COLO829 (cell line): ENCODE measurements at regions not wholly inside any gene's neighbourhood (a gene's known extent, or its start where the extent isn't known, plus 50 kb on each side); places are given as distances from the start of the nearest gene placed in this dataset.
"Not testable (repeated sequence)": the region's sequence is repeated elsewhere in the genome, so short reads cannot be mapped to it uniquely, and the experiment has no call there.

Source experiments
- DNase-seq: peaks from one replicate; pipeline ENCODE4 v3.0.0; 2012; ENCODE audit warnings: low spot score

DNA sequence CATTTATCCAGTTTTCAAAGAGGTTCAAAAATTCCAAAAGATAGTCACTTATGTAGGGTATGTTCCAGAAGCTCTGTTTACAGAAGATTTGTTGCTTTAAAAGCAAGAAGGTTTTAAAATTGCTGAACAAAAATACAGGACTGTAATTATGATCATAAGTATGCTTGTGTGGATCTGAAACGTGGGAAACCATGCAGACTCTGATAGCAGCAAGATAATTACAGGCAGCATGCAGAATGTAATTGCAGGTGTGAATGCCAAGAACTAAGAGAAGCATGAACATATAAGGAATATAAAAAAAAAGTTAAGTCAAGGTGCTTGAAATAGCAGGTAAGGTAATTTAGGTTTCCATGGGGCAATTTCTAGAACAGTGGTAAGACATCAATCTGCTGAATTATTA is 405.7 kb downstream of the ARL4A start:
- no peak for DNase-seq

DNA sequence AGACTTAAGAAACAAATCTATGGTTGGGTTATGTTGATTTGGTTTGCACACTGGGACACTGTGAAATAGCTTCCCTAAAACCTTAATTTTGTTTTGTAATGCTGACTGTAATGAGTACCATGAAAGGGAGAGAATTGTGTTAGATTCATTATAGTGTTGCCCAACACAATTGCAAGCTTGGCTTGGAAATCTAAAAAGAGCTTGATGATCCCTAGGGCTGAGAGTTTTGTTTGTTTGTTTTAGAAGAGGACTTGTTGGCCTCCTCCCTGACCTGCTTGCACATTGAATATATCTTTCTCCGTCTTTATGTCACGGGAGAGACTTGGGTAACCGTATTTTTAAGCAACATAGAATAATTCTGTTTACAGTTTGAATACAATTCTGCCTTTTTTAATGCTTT is 410.1 kb downstream of the ARL4A start:
- no peak for DNase-seq

DNA sequence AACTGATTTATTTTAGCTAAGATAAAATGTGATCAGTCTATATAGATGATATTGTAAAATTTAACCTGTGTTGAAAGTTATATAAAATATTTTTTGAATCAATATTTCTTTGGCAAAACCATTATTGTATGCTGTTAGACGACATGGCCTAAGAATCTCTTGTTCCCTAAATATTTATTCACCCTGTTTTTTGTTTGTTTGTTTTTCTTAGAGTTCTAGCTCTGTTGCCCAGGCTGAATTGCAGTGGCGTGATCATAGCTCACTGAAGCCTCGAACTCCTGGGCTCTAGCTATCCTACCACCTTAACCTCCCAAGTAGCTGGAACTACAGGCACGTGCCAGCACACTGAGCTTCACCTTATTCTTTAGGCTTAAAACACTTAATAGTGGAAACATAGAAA is 410.7 kb downstream of the ARL4A start:
- DNase-seq = no peak

DNA sequence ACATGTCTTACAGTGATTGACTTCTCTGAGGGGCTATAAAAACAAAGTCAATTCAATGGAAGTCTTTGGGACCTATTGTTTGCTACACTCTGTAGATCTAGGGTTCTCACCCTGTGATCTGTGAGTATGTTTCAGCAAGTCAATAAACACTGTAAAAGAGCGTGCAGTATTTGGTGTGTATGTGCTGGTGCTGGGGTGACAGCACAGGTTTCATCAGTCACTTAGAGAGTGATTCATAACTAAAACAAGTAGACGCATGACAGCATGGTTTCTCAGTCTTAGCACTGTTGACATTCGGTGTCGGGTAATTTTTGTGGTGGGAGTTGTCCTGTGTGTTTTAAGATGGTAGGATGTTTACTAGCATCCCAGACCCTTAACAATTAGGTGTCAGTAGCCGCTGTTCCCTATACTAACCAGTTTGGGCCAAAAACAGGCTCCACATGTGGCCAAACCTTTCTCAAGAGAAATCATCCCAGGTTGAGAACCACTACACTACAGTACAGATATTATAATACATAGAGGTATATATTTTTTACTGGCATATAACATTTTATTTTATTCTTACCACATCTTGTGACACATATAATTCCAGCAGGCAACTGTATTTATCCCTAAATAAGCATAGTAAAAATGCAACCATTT is 411.8 kb downstream of the ARL4A start:
- DNase-seq = no peak

DNA sequence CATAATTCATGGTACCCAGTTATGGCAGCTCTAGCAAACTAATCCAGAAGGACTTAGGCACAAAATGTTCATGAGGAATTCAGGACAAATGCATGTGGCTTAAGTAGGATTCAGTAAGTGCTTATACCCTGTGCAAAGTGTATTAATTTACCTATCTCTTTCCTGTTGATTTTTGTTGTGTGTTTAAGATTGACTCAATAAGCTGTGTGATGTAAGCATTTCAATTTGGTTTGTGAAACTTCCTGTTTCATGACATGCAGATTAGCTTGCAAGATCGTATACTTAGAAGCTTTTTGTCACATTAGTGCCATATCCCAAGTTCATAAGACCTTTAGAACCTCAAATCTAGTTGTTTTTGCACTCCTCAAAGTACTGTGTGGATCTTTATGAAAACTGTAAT is 416.7 kb downstream of the ARL4A start:
- DNase-seq = no peak

DNA sequence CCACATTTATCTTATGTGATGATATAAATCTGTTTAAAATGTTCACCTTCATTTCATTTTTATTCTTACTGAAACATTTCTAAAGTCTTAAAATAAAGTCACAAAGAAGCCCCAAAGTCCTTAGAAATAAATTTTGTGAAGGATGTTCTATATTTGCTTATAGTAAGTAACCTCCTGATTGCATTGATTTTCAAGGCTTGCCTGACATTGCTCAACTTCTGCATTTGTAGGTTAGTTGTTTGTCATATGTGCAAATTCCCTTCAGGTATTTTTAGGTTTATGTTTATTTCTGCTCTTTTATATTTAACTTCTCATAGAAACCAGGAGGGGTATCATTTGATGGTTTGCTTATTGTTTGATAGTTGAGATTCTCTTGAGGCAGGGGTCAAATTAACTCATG is 417.8 kb downstream of the ARL4A start:
- no peak for DNase-seq

DNA sequence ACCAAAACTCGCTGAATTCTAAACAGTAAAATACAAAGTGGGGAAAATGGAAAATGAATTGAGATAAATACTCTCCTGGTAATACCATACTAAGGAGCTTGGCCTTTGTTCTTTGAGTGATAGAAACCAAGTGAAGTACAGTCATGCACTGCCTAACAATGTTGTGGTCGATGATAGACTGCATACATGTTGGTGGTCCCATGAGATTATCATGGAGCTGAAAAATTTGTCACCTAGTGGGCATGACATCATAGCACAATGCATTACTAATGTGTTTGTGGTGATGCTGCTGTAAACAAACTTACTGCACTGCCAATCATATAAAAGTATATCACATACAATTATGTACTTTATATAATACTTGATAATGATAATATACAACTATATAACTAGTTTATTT is 419.1 kb downstream of the ARL4A start:
- DNase-seq = no peak

DNA sequence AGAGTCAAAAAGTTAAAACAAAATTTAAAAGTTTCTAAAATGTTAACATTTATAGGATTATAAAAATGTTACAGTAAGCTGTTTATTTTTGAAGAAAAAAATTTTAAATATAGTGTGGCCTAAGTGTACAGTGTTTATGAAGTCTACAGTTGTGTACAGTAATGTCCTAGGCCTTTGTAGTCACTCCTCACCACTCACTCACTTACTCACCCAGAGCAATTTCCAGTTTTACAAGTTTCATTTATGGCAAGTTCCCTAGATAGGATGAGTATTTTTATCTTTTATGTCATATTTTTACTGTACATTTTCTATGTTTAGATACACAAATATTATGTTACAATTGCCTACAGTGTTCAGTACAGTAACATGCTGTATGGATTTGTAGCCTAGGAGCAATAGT is 419.9 kb downstream of the ARL4A start:
- no peak for DNase-seq

DNA sequence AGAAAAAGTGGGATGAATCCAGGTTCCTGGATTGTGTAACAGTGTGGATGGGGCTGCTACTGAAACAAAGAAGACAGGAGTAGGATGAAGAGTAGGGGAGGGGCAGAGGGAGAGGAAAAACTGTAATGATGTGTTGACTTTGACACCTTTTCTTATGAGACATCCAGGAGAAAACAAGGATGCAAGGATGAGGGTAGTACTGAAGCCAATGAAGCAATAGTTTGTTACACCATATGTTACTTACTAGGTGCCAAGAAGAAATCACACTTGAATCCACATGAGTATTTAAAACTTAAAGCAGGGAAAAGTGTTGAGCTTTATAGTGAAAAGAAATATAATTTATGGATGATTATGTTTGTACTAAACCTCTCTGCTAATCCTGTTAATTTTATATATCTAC is 420.6 kb downstream of the ARL4A start:
- DNase-seq = no peak

DNA sequence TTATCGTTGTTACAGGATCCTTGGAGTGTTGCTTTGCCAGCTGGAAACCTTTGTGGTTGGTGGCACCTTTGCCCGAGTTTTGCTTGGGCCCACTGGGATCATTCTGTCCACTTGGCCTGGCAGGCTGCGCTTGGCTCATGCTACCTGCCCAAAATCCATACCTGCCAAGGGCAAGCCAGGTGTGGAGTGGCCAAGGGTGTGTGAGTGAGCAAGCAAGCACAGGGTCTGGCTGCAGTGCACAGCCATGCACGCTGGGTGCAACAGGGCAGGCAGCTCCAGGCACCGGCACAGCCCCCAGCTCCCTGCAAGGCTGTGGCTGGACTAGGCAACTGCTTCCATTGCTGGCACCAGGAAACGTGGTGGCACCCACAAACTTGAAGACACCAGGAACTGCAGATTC is 421.8 kb downstream of the ARL4A start:
- DNase-seq = no peak

DNA sequence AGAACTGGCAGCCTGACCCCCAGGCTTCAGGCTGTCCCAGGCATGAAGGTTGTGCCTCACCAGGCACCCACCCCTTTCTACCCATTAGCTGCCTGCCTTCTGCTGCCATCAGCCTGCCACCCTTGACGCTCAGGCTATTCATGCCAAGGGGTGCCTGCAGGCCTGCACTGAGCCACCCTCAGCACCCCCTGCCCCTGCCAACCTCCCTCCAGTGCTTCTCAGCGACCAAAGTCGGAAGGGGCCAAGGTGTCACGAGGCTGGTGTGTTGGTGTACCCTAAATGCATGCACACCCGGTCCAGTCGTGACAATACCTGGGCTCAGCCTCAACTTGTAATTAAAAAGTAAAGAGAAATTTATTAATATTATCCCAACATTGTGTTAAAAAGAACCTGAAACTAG is 422.7 kb downstream of the ARL4A start:
- DNase-seq = no peak

DNA sequence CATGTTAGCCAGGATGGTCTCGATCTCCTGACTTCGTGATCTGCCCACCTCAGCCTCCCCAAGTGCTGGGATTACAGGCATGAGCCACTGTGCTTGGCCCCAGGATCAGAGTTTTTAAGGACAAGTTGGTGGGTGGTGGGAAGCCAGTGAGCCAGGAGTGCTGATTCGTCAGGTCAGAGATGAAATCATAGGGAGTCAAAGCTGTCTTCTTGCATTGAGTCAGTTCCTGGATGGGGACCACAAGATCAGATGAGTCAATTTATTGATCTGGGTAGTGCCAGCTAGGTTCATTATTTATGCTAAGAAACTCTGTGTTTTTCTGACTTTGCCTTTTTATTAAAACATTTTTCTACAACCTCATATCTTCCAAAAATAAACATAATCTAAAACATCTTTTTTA is 423.8 kb downstream of the ARL4A start:
- no peak for DNase-seq

DNA sequence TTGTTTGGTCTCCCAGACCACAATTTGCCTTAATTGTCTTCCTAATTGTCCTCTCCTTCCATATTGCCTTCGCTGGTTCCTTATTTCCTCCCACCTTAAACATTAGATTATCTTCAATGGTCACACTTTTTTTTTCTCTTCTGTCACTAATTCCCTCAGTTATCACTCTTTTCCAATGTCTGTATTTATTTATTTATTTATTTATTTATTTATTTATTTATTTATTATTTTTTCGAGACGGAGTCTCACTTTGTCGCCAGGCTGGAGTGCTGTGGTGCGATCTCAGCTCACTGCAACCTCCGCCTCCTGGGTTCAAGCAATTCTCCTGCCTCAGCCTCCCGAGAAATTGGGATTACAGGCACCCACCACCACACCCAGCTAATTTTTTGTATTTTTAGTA is 426.8 kb downstream of the ARL4A start:
- not testable (repeated sequence) for DNase-seq

DNA sequence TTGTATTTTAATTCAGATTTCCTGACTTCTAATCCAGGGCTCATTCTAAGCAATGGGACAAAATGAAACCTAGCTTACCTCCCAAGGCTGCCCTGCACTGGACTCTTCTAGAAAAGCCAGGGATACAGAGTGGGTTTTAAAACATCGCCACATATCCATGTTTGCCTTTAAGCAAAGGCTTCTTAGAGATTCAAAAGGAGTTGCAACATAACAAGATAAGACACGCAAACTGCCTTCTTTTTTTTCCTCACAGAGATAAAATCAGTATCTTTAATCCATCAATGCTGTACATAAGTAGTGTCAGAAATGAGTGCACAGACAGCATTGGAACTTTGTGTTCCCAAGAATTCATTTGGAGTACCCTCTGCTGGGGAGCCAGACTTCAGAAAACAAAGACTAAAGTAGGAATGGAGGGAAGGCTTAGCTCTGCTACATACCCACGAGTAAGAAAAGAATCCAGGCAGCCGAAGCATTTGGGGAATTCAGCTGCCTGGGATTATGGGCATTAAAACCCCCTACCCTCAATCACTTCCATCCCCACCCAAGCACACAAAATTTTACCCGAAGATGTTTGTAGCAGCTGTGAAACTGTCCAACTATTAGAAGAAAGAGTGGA is 427.8 kb downstream of the ARL4A start:
- no peak for DNase-seq

DNA sequence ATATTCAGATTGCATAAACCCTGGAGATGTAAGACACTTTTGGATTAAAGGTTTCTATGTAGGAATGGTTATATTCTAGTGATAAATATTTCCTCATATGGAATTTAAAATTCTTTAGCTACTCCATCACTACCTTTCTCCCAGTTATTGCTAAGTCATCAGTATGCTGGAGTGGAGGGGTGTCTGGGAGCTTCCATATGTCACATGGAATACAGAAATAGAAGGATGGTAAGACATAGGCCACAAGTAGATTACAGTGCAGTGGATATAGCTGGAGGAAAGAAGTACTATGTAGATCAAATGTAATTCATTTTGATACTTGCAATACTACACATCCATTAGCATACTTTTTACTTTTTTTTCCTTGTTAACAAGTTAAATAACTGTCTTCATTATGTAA is 428.4 kb downstream of the ARL4A start:
- DNase-seq = no peak

DNA sequence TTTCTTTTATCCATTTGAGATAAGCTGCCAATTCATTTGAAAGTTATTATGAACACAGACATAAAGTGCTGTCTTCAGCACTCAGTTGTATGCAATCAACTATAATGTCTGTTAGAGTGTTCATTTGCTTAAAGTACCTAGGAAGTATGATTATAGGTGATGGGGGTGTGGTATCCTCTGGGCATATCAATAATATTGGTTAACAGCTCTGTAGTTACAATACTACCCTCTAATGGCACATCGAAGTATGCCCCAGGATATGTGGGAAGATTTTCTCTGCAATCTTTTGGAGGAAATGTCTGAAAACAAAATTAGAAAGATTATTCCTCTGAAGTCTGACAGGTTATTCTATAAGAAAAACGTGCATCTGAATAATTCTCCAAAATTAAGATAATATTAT is 429.7 kb downstream of the ARL4A start:
- peak; percentile 14 for DNase-seq

DNA sequence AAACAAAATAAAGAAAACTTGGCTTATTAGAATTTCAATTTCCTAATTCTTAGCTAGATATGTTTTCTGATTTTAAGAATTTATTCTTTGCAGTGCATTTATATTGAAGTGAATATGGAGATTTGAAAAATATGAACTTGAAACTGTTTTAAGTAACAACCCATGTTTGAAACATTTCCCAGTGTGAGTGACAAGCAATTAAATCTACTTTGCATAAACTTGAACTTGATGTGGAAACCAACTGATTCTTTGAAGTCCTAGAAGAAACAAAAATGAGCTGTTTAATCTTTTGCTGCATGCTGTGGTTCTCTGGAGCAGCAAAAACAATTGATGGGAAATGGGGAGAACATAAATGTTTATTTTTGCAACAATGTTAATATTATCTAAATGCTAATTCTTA is 430.2 kb downstream of the ARL4A start:
- DNase-seq = no peak

DNA sequence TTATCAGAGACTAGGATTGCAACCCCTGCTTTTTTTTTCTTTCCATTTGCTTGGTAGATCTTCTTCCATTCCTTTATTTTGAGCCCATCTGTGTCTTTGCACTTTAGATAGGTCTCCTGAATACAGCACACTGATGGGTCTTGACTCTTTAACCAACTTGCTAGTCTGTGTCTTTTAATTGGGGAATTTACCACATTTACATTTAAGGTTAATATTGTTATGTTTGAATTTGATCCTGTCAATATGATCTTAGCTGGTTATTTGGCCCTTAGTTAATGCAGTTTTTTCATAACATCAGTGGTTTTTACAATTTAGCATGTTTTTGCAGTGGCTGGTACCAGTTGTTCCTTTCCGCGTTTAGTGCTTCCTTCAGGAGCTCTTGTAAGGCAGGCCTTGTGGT is 437.2 kb downstream of the ARL4A start:
- DNase-seq = not testable (repeated sequence)

DNA sequence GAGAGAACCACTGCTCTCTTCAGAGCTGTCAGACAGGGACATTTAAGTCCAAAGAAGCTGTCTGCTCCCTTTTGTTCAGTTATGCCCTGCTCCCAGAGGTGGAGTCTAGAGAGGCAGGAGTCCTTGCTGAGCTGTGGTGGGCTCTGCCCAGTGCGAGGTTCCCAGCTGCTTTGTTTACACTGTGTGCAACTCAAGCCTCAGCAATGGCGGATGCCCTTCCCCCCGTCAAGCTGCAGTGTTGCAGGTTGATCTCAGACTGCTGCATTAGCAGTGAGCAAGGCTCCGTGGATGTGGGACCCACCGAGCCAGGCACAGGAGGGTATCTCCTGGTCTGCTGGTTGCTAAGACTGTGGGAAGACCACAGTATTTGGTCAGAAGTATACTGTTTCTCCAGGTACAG is 438.9 kb downstream of the ARL4A start:
- DNase-seq = no peak

DNA sequence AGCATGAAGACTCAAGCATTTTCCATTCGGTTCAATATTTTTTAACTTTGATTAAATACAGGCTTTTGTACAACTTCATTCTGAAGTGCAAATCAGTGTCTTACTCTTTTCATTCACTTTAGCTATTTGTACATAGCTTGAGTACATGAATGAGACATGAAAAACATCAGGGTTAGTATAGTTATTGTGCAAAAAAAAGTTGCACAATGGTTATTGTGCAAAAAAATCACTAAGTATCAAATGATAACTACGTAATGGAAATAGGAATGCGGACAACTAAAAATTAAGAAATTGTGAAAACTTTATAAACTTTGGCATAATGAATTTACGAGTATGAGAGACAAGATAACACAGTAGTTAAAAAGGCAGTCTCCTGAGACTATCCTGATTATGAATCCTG is 442.9 kb downstream of the ARL4A start:
- DNase-seq = no peak

DNA sequence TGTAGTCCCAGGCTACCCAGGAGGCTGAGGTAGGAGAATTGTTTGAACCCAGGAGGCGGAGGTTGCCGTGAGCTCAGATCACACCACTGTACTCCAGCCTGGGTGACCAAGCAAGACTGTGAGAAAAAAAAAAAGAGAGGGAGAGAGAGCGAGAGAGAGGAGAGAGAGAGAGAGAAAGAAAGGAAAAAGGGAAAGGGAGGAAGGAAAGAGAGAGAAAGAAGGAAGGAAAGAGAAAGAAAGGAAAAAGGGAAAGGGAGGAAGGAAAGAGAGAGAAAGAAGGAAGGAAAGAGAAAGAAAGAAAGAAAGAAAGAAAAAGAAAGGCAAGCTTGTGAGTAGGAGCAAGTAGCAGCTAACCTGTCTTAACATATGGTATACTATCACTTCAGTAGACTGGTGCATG is 443.5 kb downstream of the ARL4A start:
- not testable (repeated sequence) for DNase-seq

DNA sequence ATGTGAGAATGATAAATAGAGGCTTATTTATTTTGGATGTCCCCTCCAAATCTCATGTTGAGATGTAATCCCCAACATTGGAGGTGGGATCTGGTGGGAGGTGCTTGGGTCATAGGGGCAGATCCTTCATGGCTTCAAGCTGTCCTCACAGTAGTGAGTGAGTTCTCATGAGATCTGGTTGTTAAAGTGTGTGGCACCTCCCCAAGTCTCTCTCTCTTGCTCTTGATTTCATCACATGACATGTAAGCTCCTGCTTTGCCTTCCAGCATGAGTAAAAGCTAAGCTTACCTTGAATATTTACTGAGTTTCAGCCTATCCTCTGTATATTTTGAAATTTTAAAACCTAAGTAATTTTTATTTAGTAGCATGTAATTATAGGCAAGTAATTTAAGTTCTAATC is 444.9 kb downstream of the ARL4A start:
- DNase-seq = no peak

DNA sequence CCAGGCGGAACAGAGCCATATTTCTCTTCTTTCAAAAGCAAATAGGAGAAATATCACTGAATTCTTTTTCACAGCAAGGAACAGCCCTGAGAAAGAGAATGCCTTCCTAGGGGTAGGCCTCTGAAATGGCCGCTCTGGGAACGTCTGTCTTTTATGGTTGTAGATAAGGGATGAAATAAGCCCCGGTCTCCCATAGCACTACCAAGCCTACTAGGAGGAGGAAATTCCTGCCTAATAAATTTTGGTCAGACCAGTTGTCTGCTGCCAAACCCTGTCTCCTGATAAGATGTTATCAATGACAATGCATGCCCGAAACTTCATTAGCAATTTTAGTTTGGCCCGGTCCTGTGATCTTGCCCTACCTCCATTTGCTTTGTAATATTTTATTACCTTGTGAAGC is 448.9 kb downstream of the ARL4A start:
- DNase-seq = not testable (repeated sequence)

DNA sequence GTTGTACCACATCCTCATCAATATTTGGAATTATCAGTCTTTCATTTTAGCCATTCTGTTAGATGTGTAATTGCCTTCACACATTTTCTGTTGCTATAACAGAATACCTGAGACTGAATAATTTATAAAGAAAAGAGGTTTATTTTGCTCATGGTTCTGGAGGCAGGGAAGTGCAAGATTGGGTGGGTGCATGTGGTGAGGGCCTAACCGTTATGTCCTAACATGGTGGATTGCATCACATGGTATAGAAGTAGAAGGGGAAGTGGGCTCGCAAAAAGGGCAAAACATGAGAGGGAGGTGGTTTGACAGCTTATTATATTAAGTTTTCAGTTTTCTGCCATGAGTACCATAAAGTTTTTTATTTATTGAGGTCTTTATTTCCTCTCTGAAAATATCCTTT is 452.0 kb downstream of the ARL4A start:
- DNase-seq = no peak
